HG03095 (cell line): ENCODE measurements at regions not wholly inside any gene's neighbourhood (a gene's known extent, or its start where the extent isn't known, plus 50 kb on each side); places are given as distances from the start of the nearest gene placed in this dataset.
"Not testable (repeated sequence)": the region's sequence is repeated elsewhere in the genome, so short reads cannot be mapped to it uniquely, and the experiment has no call there.

Experiments used
- ATAC-seq: cut with Tn5 transposase; IDR thresholded peaks from one replicate; pipeline ENCODE4 v1.9.1; 2021; ENCODE audit warnings: moderate library complexity; ENCODE audit not compliant: unreplicated experiment

DNA sequence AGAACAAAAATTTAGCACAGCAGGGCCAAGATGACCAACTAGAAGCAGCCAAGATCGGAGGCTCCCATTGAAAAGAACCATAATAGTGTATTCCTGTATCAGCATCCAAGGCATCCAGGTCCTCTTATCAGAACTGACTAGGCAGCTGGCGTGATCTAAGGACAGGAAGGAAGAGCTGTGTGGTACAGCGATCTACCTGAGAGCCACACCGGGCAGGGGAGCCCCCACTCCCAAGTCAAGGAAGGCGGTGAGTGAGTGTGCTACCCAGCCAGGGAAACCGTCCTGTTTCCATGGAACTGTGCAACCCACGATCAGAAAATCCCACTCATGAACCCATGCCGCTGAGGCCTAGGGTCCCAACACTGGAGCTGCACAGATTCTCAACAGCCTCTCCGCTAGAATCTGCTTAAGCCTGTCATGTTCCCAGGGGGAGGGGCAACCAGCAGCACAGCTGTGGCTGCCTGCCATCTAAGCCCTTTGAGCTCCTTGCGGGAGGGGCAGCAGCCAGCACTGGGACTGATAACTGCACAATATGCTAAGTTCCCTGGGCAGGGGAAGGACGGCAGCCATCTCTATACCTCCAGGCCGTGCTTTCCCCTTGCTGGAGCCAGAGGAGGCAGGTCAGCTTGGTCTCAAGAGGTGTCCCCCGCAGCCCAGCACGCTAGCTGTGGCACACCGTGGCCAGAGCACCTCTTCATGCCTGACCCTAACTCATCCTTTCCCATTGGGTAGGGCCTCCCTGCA lies 213.0 kb upstream of the SMIM30 start:
- no peak for ATAC-seq

DNA sequence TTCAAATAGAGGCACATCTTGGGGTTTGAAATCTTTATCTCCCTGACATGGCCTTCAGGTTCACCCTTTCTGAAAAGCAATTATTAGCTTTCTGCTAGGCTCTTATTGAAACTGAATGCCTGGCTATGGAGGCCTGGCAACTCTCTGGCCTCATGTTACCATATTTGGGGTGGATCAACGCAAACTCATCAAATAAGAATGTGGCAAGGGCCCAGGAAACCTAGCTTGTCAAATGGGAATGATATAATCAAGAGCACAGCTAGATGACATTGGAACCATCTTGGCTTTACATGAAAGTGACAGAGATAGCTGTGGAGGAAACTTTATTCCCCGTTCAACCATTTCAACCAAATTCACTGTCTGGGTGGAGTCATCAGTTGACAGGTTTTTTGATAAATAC lies 202.8 kb upstream of the SMIM30 start:
- no peak for ATAC-seq

DNA sequence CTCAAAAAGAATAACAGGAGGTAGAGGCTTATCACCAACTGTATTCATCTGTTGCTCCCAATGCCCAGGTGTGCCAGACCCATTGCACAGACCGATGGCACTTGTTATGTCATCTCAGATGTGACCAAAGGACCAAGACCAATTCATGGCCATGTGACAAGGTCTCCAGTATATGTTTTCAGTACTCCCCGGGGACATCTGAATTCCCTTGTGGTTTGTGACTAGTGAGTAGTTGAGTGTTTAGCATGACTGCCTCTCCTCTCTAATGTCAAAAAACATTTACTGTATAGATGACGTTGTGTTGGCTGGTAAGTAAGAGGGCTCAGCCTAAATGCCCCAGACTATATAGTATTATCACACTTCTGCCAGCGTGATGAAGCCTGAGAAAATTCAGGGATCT lies 202.1 kb upstream of the SMIM30 start:
- ATAC-seq = no peak

DNA sequence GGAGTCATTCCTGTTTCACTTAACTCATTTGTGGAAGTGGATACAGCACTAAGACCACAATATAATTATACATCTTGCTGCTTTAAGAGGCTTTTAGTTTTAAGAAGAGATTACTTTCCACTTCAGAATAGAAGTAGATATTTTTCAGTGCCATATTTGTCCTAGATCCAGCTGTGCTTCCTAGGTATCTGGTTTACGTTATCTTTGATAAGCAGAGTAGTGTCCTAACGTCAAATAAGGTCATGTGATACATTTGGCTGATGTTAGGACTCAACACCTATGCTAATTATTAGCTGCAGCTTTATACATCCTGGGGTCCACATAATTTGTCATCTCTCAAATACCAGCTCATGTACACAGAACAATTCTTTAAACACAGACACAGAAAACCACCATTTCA lies 196.2 kb upstream of the SMIM30 start:
- ATAC-seq = no peak

DNA sequence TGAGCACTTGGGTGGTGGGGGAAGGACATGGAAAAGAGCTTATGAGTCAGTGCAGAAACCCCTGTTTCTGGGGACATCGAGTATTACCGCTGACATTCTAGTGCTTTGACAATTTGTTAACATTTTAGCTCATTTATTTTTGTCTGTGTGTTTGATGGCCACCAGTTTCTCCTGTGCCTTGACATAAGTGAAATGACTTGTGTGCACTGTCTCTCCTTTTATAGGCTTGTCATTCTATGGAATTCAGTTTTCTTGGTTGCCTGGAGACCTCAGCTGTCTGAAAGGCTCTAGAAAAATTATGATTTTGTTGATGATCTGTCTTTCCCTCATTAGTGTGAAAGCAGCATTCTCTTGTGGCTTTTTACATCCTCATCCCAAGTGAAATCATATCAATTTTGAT lies 190.0 kb upstream of the SMIM30 start:
- no peak for ATAC-seq

DNA sequence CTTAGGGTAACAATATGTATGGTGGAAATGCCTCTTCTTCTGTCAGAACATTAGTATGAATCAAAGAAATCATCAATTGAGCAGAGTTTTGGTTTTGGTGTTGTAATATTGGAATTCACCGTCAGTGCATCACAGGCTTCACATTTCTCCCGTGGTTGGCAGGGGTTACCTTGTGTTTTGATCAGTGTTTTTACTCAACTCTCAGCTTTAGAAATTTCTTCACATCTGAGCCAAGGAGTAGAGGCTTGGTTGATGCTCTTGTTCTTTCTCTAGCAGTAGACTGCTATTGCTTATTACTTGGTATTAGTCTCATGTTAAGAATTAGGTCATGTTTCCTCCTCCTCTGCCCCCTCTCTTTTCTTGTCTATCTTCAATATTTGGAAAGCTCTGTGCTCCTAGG lies 188.8 kb upstream of the SMIM30 start:
- no peak for ATAC-seq

DNA sequence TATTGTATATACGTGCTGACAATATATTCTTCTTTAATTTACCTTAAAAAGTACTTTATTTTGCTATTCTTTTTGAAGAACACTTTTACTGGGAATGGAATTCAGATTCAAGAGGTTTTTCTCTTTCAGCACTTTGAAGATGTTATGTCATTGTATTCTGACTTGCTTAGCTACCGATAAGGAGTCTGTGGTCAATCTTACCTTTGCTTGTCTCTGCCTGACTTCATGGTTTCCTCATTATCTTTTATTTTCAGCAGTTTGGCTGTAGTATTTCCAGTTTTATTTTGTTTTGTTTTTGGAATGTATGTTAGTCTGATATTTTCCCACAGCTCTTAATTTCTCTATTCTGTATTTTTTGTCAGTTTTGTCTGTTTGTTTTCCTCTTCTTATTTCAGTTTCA lies 187.9 kb upstream of the SMIM30 start:
- ATAC-seq = no peak

DNA sequence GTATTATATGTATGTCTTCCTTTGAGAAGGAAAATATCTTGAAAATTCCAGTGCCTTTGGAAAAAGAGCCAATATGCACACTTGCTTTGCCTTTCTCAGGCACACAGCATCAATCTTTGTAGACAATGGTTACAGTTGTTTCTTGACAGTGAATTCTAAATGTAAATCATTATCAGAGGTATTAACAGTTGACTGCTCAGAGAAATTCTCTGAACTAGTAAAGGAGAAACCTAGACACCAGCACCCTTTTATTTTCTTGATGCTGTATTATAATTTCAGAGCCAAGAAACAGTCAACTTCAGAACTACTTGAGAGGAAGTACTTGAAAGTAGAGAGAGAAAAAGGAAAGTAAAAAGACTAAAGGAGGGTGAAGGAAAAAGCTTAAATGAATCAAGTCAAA lies 185.8 kb upstream of the SMIM30 start:
- ATAC-seq = no peak

DNA sequence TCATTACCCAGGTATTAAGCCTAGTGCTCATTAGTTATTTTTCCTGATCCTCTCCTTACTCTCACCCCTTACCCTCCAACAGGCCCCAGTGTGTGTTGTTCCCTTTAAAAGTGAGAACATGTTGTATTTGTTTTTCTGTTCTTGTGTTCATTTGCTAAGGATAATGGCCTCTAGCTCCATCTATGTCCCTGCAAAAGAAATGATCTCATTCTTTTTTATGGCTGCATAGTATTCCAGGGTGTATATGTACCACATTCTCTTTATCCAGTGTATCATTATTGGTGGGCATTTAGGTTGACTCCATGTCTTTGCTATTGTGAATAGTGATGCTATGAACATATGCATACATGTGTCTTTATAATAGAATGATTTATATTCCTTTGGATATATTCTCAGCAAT lies 185.0 kb upstream of the SMIM30 start:
- not testable (repeated sequence) for ATAC-seq

DNA sequence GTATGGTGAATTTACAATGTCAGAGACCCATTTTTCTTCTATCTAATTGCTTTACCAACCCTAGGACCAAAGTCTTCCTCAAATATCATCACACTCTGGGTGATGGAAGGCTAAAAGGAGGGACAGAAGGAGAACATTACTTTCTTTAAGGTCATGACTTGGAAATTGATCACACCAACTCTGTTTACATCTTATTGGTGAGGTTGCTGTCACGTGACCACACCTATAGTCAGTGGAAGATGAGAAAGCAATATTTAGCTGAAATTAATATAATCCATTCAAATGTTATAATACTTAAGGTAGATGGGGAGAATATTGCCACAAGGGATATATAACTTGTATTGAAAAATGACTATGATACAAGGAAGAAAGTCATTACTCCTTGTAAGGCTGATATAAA lies 183.6 kb upstream of the SMIM30 start:
- ATAC-seq = no peak

DNA sequence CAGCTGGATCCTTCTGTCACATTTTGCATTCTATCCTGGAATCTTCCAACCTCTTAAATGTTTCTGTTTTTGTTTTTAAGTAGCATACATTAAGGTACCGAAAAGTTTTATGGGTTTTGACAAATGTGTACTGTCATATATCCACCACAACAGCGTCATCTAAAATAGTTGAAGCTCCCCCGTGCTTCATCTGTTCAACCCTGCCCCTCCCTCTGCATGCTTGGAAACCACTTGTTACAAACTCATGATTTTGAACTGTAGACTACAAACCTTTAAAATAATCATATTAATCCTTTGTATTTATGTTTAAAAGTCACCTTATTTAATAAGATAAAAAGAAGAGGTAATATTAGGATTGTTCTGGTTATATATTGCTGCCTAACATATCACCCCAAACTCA lies 182.8 kb upstream of the SMIM30 start:
- ATAC-seq = no peak

DNA sequence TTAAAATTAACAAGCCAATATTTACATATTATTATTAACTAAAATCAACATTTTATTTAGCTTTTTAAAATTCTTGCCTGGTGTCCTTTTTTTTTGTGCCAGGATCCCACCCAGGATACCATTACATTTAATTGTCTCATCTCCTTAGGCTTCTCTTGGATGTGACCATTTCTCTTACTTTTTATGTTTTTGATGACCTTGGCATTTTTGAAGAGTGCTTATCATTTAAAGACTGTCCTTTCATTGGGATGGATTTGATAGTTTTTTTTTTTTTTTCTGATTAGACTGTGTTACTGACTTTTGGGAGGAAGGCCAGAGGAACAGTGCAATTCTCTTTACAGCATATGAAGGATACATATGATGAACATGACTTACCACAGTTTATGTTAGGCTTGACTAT lies 181.4 kb upstream of the SMIM30 start:
- no peak for ATAC-seq

DNA sequence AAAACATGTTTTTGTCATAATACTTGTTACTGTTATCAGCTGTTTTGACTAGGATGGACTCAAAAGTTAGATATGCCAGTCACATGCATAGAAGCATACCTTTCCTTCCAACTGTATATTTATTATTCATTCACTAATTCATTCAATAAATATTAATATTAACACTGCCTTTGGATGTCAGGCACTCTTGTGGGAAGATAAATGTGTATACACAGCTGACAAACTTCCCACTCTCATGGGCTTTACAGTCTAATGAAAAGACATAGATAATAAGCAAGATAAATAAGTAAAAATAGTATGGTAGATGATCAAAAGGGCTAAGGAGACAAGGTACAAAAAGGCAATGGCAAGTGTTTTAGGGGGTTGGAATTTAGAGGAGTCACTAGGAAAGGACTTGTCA lies 180.1 kb upstream of the SMIM30 start:
- no peak for ATAC-seq

DNA sequence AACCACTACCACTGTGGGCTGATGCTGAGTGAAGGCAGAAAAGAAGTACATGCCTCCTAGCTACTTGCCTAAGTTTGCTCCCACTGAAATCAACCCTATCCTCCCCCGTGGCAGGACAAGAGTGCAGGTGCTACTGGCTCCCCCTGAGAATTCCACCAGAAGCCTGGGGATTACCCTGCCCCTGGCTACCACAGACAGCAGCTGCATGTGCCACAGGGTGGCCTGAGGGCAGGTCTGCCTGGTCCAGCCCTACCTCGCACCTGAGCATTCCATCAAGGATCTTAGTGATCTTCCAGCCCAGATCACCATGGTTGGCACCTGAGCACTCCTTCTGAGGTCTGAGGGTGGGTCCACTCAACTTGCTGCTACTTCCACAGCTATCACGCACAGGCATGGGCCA lies 176.4 kb upstream of the SMIM30 start:
- no peak for ATAC-seq

DNA sequence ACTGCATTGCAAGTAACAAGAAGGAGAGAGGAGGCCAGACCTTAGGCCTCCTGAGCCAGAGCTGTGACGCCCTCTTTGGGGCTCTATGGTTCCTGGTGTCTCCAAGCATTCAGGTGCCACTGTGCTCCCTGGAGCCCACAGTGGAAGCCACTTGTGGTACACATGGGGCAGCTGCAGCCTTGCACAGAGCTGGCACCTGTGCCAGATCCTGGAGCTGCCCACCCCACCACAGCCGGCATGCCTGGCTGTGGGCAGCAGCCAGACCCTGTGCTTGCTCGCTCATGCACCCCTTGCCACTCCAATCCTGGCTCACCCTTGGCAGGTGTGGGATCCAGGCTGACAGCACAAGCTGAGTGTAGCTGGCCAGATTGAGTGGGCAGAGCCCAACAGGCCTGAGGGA lies 173.8 kb upstream of the SMIM30 start:
- no peak for ATAC-seq

DNA sequence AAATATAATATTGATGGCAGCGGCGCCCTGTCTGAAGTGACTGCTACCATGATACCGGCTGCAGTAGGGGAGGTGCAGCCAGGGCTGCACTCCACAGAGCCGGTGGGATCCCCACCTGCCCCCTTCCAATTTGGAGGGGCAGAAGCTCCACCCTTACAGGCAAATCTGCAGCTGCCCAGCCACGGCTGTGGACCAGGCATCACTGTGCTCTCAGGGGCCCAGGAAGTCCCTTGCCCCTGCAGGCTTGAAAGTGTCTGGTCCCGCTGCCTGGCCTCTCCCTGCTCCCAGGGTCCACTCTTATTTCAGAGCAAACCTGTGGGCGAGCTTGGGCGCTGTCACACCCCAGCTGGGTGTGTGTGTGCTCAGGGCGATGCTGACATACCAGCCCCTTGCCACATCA lies 172.7 kb upstream of the SMIM30 start:
- ATAC-seq = no peak

DNA sequence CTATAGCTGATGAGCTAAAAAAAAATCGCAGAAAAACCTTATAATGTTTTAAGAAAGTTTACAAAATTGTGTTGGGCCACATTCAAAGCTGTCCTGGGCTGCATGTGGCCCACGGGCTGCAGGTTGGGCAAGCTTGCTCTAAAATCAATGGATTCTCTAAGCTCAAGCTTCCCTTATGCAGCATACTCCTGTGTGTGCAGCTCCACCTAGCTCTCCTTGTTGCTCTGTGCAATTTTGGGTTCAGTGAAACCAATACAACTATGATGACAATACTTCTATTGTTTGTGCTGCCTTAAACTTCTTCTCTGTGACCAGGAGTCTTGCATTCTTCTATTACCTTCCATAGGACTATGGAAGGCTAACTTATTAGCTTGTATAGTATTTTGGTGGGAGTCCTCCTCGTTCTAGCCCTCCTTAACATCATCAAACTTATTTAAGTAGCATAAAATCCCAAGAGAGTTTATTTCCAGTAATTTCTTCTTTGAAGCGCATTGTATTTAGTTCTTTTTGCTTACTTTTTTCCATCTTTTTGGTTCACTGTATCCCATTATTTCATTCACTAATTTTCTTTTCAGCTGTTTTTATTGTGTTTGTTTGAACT lies 170.9 kb upstream of the SMIM30 start:
- no peak for ATAC-seq

DNA sequence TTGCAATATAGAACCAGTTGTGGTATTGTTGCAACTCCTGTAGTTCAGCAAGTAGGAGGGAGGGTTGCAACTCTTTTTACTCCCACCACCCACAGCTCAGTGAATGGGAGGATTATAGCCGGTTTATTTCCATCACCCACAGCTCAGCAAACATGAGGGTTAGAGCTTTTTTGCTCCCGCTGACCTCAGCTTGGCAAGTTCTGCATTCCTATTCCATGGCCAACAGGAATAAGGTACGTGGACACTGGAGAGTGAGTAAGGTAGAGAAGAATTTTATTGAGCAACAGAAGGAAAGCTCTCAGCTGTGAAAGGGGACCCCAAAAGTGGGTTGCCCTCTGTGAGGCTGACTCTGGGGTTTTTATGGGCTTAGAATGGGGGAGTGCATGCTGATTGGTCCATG lies 167.1 kb upstream of the SMIM30 start:
- no peak for ATAC-seq

DNA sequence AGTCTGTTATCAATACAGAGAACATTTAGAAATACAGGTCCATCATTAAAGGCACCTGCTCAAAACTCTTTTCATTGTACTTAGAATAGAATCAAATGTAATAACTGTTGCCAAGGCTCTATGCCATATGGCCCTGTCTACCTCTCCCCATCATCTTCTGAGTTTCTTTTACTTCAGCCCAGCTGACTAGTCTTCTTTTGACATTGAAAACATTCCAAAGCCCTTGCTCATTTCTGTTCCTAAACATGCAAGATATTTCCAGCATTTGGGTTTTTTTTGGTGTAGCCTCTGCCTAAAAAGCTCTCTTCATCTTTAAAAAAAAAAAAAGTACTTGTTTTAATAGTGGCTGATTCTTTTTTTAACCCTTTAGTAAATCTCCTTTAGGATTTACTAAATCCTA lies 165.5 kb upstream of the SMIM30 start:
- ATAC-seq = no peak

DNA sequence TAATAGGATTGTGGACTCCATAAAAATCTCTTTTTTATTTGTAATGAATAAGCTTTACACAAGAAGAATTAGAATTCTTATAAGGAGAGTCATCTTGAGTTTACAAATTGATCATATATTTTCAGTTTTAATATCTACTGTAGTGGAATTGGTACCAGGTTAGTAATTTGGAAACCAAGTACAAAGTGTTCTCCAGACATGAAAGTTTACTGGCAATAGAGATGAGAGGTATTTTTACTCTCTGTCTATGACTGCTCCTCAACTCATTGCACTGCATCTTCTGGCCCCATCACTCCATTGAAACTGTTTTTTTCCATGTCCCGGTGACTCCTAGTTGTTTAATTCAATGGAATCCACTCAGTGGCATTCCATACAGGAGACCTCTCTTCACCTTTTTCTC lies 164.5 kb upstream of the SMIM30 start:
- no peak for ATAC-seq

DNA sequence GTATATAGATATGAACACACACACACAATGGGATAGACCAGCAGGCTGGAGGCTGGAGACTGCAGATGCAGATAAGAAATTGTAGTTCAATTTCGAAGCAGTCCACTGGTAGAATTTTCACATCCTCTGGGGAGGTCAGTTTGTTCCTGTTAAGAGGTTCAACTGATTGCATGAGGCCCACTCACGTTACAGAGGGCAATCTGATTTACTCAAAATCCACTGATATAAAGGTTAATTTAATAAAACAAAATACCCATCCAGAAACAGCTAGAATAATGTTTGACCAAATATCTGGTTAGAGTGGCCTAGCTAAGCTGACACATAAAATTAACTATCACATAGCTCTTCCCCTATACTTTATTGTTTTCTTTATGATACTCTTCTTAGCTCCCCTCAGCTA lies 162.9 kb upstream of the SMIM30 start:
- ATAC-seq = no peak

DNA sequence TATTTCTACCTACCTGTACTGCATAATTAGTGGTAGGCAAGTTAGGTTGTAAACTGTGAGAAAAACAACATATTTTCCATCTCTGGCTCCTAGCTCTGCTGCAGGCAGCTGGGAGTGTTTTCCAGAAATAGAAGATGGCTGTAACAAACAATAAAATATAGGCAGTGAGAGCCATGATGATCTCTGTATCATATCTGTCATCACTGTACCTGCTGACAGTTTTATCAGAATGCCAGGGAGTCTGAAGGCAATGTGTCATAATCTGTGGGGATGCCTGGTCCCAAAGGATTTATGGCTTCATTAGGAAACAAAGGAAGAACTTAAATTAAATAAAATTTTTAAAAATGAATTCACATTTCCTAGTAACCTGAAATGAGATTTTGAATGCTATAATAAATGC lies 160.9 kb upstream of the SMIM30 start:
- no peak for ATAC-seq

DNA sequence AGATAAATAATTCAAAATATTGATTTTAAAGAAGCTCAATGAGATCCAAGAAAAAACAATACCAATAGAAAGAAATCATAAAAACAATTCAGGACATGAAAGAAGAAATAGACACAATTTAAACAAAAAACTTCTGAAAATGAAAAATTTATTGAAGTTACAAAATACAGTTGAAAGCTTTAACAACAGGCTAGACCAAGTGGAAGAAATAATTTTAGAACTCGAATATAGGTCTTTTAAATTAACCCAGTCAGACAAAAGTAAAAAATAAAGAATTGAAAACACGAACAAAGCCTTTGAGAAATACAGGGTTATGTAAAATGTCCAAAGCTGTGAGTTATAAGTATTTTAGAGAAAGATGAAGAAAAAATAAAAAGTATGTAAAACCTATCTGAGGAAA lies 152.4 kb upstream of the SMIM30 start:
- no peak for ATAC-seq
